ENCODE measurements at regions not wholly inside any gene's neighbourhood (a gene's known extent, or its start where the extent isn't known, plus 50 kb on each side); places are given as distances from the start of the nearest gene placed in this dataset.

DNA sequence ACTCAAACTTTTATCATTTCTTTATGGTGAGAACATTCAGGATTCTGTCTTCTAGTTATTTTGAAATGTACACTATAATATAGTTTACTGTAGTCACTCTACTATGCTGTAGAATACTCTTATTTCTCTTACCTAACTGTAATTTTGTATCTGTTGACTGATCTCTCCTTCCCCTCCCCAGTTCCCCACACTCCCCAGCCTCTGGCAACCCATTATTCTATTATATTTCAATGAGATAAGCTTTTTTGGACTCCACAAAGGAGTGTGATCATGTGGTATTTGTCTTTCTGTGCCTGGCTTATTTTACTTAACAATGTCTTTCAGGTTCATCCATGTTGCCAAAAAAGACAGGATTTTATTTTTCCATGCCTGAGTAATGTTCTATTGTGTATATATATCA, 71.4 kb upstream of the DYNC1I1 start:
- TF ChIP-seq, protein P1, sequence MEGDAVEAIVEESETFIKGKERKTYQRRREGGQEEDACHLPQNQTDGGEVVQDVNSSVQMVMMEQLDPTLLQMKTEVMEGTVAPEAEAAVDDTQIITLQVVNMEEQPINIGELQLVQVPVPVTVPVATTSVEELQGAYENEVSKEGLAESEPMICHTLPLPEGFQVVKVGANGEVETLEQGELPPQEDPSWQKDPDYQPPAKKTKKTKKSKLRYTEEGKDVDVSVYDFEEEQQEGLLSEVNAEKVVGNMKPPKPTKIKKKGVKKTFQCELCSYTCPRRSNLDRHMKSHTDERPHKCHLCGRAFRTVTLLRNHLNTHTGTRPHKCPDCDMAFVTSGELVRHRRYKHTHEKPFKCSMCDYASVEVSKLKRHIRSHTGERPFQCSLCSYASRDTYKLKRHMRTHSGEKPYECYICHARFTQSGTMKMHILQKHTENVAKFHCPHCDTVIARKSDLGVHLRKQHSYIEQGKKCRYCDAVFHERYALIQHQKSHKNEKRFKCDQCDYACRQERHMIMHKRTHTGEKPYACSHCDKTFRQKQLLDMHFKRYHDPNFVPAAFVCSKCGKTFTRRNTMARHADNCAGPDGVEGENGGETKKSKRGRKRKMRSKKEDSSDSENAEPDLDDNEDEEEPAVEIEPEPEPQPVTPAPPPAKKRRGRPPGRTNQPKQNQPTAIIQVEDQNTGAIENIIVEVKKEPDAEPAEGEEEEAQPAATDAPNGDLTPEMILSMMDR (IDR thresholded peaks at IDR 0.05; ENCODE audit: borderline replicate concordance, extremely low read depth, low read length, poor library complexity, severe bottlenecking): no peak
- TF ChIP-seq EZH2 (IDR thresholded peaks at IDR 0.05; ENCODE audit: borderline replicate concordance, low read depth, low read length, severe bottlenecking): no peak
